BE2C (cell line): ENCODE measurements at regions not wholly inside any gene's neighbourhood (a gene's known extent, or its start where the extent isn't known, plus 50 kb on each side); places are given as distances from the start of the nearest gene placed in this dataset.

Experiments used
- DNase-seq: peaks from one replicate; pipeline ENCODE4 v3.0.0-alpha.2; 2020
- H3K27me3 ChIP-seq: fragments of 250-450 bp; sonication (Bioruptor Pico); 2 replicates; pipeline ENCODE4 v1.5.1; 2020; ENCODE audit warnings: mild to moderate bottlenecking
- H3K36me3 ChIP-seq: fragments of 250-450 bp; sonication (Bioruptor Pico); 2 replicates; pipeline ENCODE4 v1.5.1; 2020; ENCODE audit warnings: mild to moderate bottlenecking
- H3K4me1 ChIP-seq: fragments of 250-450 bp; sonication (Bioruptor Pico); 2 replicates; pipeline ENCODE4 v1.5.1; 2020
- H3K4me3 ChIP-seq: 2 replicates; pipeline ENCODE4 v1.5.1; 2011; ENCODE audit warnings: low read depth, low read length
- H3K9me3 ChIP-seq: fragments of 250-450 bp; sonication (Bioruptor Pico); 2 replicates; pipeline ENCODE4 v1.5.1; 2020
- TF ChIP-seq, protein P1 (sequence below): IDR thresholded peaks from 2 replicates; pipeline ENCODE4 v1.5.1; 2012; ENCODE audit warnings: mild to moderate bottlenecking, low read depth, low read length

DNA sequence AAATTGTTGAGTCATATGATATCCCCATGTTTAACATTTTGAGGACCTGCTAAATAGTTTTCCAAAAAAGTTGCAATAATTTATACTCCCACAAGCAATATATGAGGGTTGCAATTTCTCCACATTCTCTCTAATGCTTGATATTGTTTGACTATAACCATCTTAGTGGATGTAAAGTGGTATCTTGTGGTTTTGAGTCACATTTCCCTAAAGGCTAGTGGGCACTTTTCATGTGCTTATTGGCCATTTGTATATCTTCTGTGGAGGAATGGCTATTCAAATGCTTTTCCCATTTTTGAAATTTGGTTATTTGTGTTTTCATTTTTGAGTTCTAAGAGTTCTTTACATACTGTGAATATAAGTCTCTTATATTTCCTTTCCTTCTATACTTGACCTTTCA lies 82.7 kb downstream of the SCG2 start:
- Histone ChIP-seq H3K4me3 (no peak overlapping the region), H3K4me1 (no peaks in the 10 kb centered on the region), H3K36me3 (no peaks in the 10 kb centered on the region), H3K27me3 (no peaks in the 10 kb centered on the region), H3K9me3 (no peaks in the 10 kb centered on the region)
- TF ChIP-seq, protein P1, sequence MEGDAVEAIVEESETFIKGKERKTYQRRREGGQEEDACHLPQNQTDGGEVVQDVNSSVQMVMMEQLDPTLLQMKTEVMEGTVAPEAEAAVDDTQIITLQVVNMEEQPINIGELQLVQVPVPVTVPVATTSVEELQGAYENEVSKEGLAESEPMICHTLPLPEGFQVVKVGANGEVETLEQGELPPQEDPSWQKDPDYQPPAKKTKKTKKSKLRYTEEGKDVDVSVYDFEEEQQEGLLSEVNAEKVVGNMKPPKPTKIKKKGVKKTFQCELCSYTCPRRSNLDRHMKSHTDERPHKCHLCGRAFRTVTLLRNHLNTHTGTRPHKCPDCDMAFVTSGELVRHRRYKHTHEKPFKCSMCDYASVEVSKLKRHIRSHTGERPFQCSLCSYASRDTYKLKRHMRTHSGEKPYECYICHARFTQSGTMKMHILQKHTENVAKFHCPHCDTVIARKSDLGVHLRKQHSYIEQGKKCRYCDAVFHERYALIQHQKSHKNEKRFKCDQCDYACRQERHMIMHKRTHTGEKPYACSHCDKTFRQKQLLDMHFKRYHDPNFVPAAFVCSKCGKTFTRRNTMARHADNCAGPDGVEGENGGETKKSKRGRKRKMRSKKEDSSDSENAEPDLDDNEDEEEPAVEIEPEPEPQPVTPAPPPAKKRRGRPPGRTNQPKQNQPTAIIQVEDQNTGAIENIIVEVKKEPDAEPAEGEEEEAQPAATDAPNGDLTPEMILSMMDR = no peak
- no peak for DNase-seq

DNA sequence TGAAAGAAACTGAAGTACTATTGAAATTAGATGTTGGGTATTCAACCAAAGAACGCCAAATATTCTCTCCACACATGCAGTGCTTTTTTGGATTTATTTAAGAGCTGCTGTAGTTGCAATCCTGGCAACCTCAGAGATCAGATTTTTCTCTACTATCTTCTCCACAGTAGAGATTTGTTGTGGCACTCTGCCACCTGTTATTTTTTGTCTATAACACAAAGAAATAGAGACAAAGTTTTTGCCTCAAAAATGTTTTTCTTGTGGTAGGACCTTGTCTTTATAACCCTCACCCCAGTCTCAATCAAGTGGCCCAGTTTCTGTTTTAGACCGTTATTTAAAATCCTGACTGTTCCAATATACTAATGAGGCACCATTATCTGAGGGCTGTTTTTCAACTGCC lies 79.4 kb downstream of the SCG2 start:
- Histone ChIP-seq H3K9me3 (no peaks in the 10 kb centered on the region), H3K4me1 (0 out of 2 replicates have a peak, but pooled peaks cover 3% of the 10 kb centered on the region), H3K4me3 (no peak overlapping the region), H3K36me3 (no peaks in the 10 kb centered on the region), H3K27me3 (no peaks in the 10 kb centered on the region)
- no peak for DNase-seq
- TF ChIP-seq, protein P1 = no peak

- H3K9me3 ChIP-seq = no peaks in the 10 kb centered on the region
- H3K36me3 ChIP-seq = no peaks in the 10 kb centered on the region
- DNase-seq = no peak
- no peaks in the 10 kb centered on the region for H3K27me3 ChIP-seq
- no peak overlapping the region for H3K4me3 ChIP-seq
- 0 out of 2 replicates have a peak, but pooled peaks cover 3% of the 10 kb centered on the region for H3K4me1 ChIP-seq
- TF ChIP-seq, protein P1 = no peak
Measured at GRCh38 chr2:223523551-223524001, 78.6 kb downstream of the SCG2 start.

GRCh38 chr2:223524066-223524465 lies 78.1 kb downstream of the SCG2 start:
- TF ChIP-seq, protein P1 = no peak
- Histone ChIP-seq H3K9me3 (no peaks in the 10 kb centered on the region), H3K4me3 (no peak overlapping the region), H3K36me3 (no peaks in the 10 kb centered on the region), H3K4me1 (0 out of 2 replicates have a peak, but pooled peaks cover 3% of the 10 kb centered on the region), H3K27me3 (no peaks in the 10 kb centered on the region)
- no peak for DNase-seq

DNA sequence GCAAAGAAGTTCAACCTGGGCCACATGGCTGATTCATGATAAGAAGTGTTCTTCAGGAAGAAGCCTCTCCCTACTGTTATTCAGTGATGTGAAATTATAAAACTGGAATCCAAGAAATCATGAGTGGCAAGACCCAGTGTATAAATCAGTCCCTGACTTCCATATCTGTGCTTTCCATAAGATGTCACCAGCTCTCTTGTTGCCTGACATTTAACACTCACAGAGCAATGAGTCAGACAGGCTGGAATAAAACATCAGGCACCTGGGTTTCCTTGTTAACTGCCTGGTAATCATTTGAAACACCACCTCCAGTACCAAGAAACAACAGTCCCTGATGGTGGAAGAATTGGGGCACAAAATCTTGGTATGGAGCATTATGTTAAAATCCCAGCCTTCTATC lies 76.1 kb downstream of the SCG2 start:
- TF ChIP-seq, protein P1 = no peak
- H3K4me1 ChIP-seq = 0 out of 2 replicates have a peak, but pooled peaks cover 3% of the 10 kb centered on the region
- H3K27me3 ChIP-seq = no peaks in the 10 kb centered on the region
- no peak overlapping the region for H3K4me3 ChIP-seq
- DNase-seq = no peak
- H3K9me3 ChIP-seq = no peaks in the 10 kb centered on the region
- H3K36me3 ChIP-seq = no peaks in the 10 kb centered on the region

GRCh38 chr2:223528036-223528435 lies 74.1 kb downstream of the SCG2 start:
- Histone ChIP-seq H3K36me3 (no peaks in the 10 kb centered on the region), H3K9me3 (no peaks in the 10 kb centered on the region), H3K4me3 (no peak overlapping the region), H3K4me1 (0 out of 2 replicates have a peak, but pooled peaks cover 3% of the 10 kb centered on the region), H3K27me3 (no peaks in the 10 kb centered on the region)
- TF ChIP-seq, protein P1 = no peak
- DNase-seq = no peak
